T-helper 2 cell treated with Interferon-gamma antibody and Interleukin-4, amounts not matched to agents 5 μg/mL and 100 μg/mL, for 36 hours (primary cell): ENCODE measurements at regions not wholly inside any gene's neighbourhood (a gene's known extent, or its start where the extent isn't known, plus 50 kb on each side); places are given as distances from the start of the nearest gene placed in this dataset.

Source experiments
- DNase-seq: peaks from one replicate; pipeline ENCODE4 v3.0.0; 2021; ENCODE audit warnings: low spot score
- H3K27ac Mint-ChIP-seq: one replicate; pipeline ENCODE4 v1.8.0; 2021; ENCODE audit warnings: mild to moderate bottlenecking, mixed read lengths
- H3K27me3 Mint-ChIP-seq: one replicate; pipeline ENCODE4 v1.8.0; 2021; ENCODE audit warnings: low read depth, mixed read lengths
- H3K36me3 Mint-ChIP-seq: one replicate; pipeline ENCODE4 v1.8.0; 2021; ENCODE audit warnings: low read depth, mixed read lengths
- H3K4me1 Mint-ChIP-seq: one replicate; pipeline ENCODE4 v1.8.0; 2021; ENCODE audit warnings: low read depth, mixed read lengths
- H3K4me3 Mint-ChIP-seq: one replicate; pipeline ENCODE4 v1.8.0; 2022; ENCODE audit warnings: mild to moderate bottlenecking, moderate library complexity, mixed read lengths
- H3K9me3 Mint-ChIP-seq: one replicate; pipeline ENCODE4 v1.8.0; 2021; ENCODE audit warnings: mixed read lengths

- no peaks in the 10 kb centered on the region for H3K27me3 Mint-ChIP-seq
- DNase-seq = no peak
- H3K27ac Mint-ChIP-seq = no peak overlapping the region
- no peaks in the 10 kb centered on the region for H3K36me3 Mint-ChIP-seq
- no peak overlapping the region for H3K4me3 Mint-ChIP-seq
- no peaks in the 10 kb centered on the region for H3K4me1 Mint-ChIP-seq
- no peaks in the 10 kb centered on the region for H3K9me3 Mint-ChIP-seq
Observed at GRCh38 chr10:131841131-131841660, 59.6 kb upstream of the PPP2R2D start.

GRCh38 chr10:131841661-131842139 is 59.1 kb upstream of the PPP2R2D start:
- no peak overlapping the region for H3K4me3 Mint-ChIP-seq
- DNase-seq = no peak
- no peaks in the 10 kb centered on the region for H3K27me3 Mint-ChIP-seq
- no peaks in the 10 kb centered on the region for H3K9me3 Mint-ChIP-seq
- H3K4me1 Mint-ChIP-seq = no peaks in the 10 kb centered on the region
- H3K27ac Mint-ChIP-seq = no peak overlapping the region
- H3K36me3 Mint-ChIP-seq = no peaks in the 10 kb centered on the region

GRCh38 chr10:131842351-131843088 is 58.3 kb upstream of the PPP2R2D start:
- DNase-seq = no peak
- H3K9me3 Mint-ChIP-seq = no peaks in the 10 kb centered on the region
- H3K4me1 Mint-ChIP-seq = no peaks in the 10 kb centered on the region
- no peaks in the 10 kb centered on the region for H3K36me3 Mint-ChIP-seq
- H3K27ac Mint-ChIP-seq = no peak overlapping the region
- no peak overlapping the region for H3K4me3 Mint-ChIP-seq
- H3K27me3 Mint-ChIP-seq = no peaks in the 10 kb centered on the region

GRCh38 chr10:131843089-131843595 is 57.7 kb upstream of the PPP2R2D start:
- Mint-ChIP-seq H3K4me1 (no peaks in the 10 kb centered on the region), H3K27ac (no peak overlapping the region), H3K27me3 (no peaks in the 10 kb centered on the region), H3K9me3 (no peaks in the 10 kb centered on the region), H3K4me3 (no peak overlapping the region), H3K36me3 (no peaks in the 10 kb centered on the region)
- no peak for DNase-seq

- Mint-ChIP-seq H3K9me3 (no peaks in the 10 kb centered on the region), H3K27me3 (no peaks in the 10 kb centered on the region), H3K4me3 (no peak overlapping the region), H3K36me3 (no peaks in the 10 kb centered on the region), H3K27ac (no peak overlapping the region), H3K4me1 (no peaks in the 10 kb centered on the region)
- DNase-seq = no peak
Observed at GRCh38 chr10:131843881-131844284, 56.9 kb upstream of the PPP2R2D start.

GRCh38 chr10:131844529-131845084 is 56.2 kb upstream of the PPP2R2D start:
- Mint-ChIP-seq H3K27ac (no peak overlapping the region), H3K27me3 (no peaks in the 10 kb centered on the region), H3K36me3 (no peaks in the 10 kb centered on the region), H3K4me1 (no peaks in the 10 kb centered on the region), H3K4me3 (no peak overlapping the region), H3K9me3 (no peaks in the 10 kb centered on the region)
- no peak for DNase-seq

GRCh38 chr10:131845505-131846239 is 55.1 kb upstream of the PPP2R2D start:
- peaks cover 1% of the 10 kb centered on the region for H3K9me3 Mint-ChIP-seq
- no peak overlapping the region for H3K27ac Mint-ChIP-seq
- no peak for DNase-seq
- H3K36me3 Mint-ChIP-seq = no peaks in the 10 kb centered on the region
- no peak overlapping the region for H3K4me3 Mint-ChIP-seq
- H3K4me1 Mint-ChIP-seq = no peaks in the 10 kb centered on the region
- H3K27me3 Mint-ChIP-seq = no peaks in the 10 kb centered on the region

- Mint-ChIP-seq H3K36me3 (no peaks in the 10 kb centered on the region), H3K27me3 (no peaks in the 10 kb centered on the region), H3K4me3 (no peak overlapping the region), H3K9me3 (peaks cover 7% of the 10 kb centered on the region), H3K27ac (no peak overlapping the region), H3K4me1 (no peaks in the 10 kb centered on the region)
- no peak for DNase-seq
Observed at GRCh38 chr10:131846240-131847101, 54.3 kb upstream of the PPP2R2D start.

- Mint-ChIP-seq H3K4me3 (no peak overlapping the region), H3K27me3 (no peaks in the 10 kb centered on the region), H3K9me3 (peaks cover 7% of the 10 kb centered on the region), H3K36me3 (no peaks in the 10 kb centered on the region), H3K27ac (no peak overlapping the region), H3K4me1 (no peaks in the 10 kb centered on the region)
- DNase-seq = no peak
Observed at GRCh38 chr10:131847241-131847783, 53.5 kb upstream of the PPP2R2D start.

- Mint-ChIP-seq H3K27ac (no peak overlapping the region), H3K4me1 (no peaks in the 10 kb centered on the region), H3K4me3 (no peak overlapping the region), H3K27me3 (no peaks in the 10 kb centered on the region), H3K9me3 (peaks cover 7% of the 10 kb centered on the region), H3K36me3 (no peaks in the 10 kb centered on the region)
- no peak for DNase-seq
Observed at GRCh38 chr10:131848296-131848695, 52.5 kb upstream of the PPP2R2D start.

- no peak overlapping the region for H3K27ac Mint-ChIP-seq
- H3K36me3 Mint-ChIP-seq = no peaks in the 10 kb centered on the region
- peaks cover 7% of the 10 kb centered on the region for H3K9me3 Mint-ChIP-seq
- no peak for DNase-seq
- H3K4me3 Mint-ChIP-seq = no peak overlapping the region
- H3K27me3 Mint-ChIP-seq = no peaks in the 10 kb centered on the region
- H3K4me1 Mint-ChIP-seq = no peaks in the 10 kb centered on the region
Observed at GRCh38 chr10:131848741-131849590, 51.8 kb upstream of the PPP2R2D start.

GRCh38 chr10:131849591-131850382 is 51.0 kb upstream of the PPP2R2D start:
- H3K27ac Mint-ChIP-seq = no peak overlapping the region

More at GRCh38 chr10:131849591-131850382, 51.0 kb upstream of the PPP2R2D start:
- Mint-ChIP-seq H3K4me1 (no peaks in the 10 kb centered on the region), H3K36me3 (no peaks in the 10 kb centered on the region), H3K4me3 (no peak overlapping the region), H3K9me3 (peaks cover 7% of the 10 kb centered on the region), H3K27me3 (no peaks in the 10 kb centered on the region)
- DNase-seq = no peak
